PC-9 (cell line): ENCODE measurements at regions not wholly inside any gene's neighbourhood (a gene's known extent, or its start where the extent isn't known, plus 50 kb on each side); places are given as distances from the start of the nearest gene placed in this dataset.

Experiments
- BruUV-seq: library from RNA; stranded (reverse); fragments of 400-500 nt; replicated peaks from 2 replicates; lab custom pipeline; 2021; lab: Mats Ljungman, UMichigan
- CTCF ChIA-PET: fragments of 300-600 bp; sonication (Branson Sonifier 250); formaldehyde crosslinking; loops from one replicate; lab custom pipeline; 2022; ENCODE audit warnings: antibody characterized with exemption; lab: Charles Lee
- POLR2A ChIA-PET: fragments of 300-600 bp; sonication (Branson Sonifier 250); formaldehyde crosslinking; loops from one replicate; lab custom pipeline; 2022; ENCODE audit warnings: antibody characterized with exemption; ENCODE audit not compliant: unreplicated experiment; lab: Charles Lee
- DNase-seq, 2 experiments: peaks; one replicate each; pipeline versions ENCODE4 v3.0.0 to v3.0.0-alpha.2; 2015 to 2022; ENCODE audit warnings: mixed read lengths in 1 of 2
- H2AFZ ChIP-seq: fragments of 200-600 bp; sonication (generic); 2 replicates; pipeline ENCODE4 v1.8.1; 2017; ENCODE audit warnings: antibody characterized with exemption
- H3F3A ChIP-seq: fragments of 200-600 bp; sonication (generic); 2 replicates; pipeline ENCODE4 v1.8.1; 2017; ENCODE audit warnings: antibody characterized with exemption, mild to moderate bottlenecking, low read depth; ENCODE audit not compliant: insufficient read depth
- H3K27ac ChIP-seq: fragments of 200-600 bp; sonication (generic); 2 replicates; pipeline ENCODE4 v1.6.1; 2016; ENCODE audit warnings: mixed run types
- H3K27me3 ChIP-seq: fragments of 200-600 bp; sonication (generic); 2 replicates; pipeline ENCODE4 v1.6.1; 2016; ENCODE audit warnings: low read depth, mixed run types; ENCODE audit not compliant: insufficient read depth
- H3K36me3 ChIP-seq: fragments of 200-600 bp; sonication (generic); 2 replicates; pipeline ENCODE4 v1.6.1; 2016; ENCODE audit warnings: low read depth, mixed run types
- H3K4me1 ChIP-seq: fragments of 200-600 bp; sonication (generic); replicated peaks from 2 replicates; pipeline ENCODE4 v1.6.1; 2016; ENCODE audit warnings: mixed run types; ENCODE audit not compliant: insufficient read depth
- H3K4me2 ChIP-seq: fragments of 200-600 bp; sonication (generic); 2 replicates; pipeline ENCODE4 v1.6.1; 2017; ENCODE audit warnings: mixed run types
- H3K4me3 ChIP-seq: fragments of 200-600 bp; sonication (generic); 2 replicates; pipeline ENCODE4 v1.6.1; 2016; ENCODE audit warnings: mixed run types
- H3K79me2 ChIP-seq: fragments of 200-600 bp; sonication (generic); 2 replicates; pipeline ENCODE4 v1.6.1; 2017; ENCODE audit warnings: low read depth, mixed run types
- H3K9me2 ChIP-seq: fragments of 200-600 bp; sonication (generic); 2 replicates; pipeline ENCODE4 v1.8.1; 2017; ENCODE audit warnings: mild to moderate bottlenecking; ENCODE audit not compliant: insufficient read depth
- H3K9me3 ChIP-seq: fragments of 200-600 bp; sonication (generic); 2 replicates; pipeline ENCODE4 v1.8.1; 2016; ENCODE audit warnings: low read depth; ENCODE audit not compliant: insufficient read depth
- H4K20me1 ChIP-seq: fragments of 200-600 bp; sonication (generic); 2 replicates; pipeline ENCODE4 v1.8.1; 2017; ENCODE audit not compliant: insufficient read depth
- EZH2 ChIP-seq: fragments of 200-600 bp; sonication (generic); IDR thresholded peaks from 2 replicates; pipeline ENCODE4 v1.8.0; 2017; ENCODE audit warnings: antibody characterized with exemption, low read depth
- intact Hi-C: fragments of 100-400 bp; cut with micrococcal nuclease; formaldehyde crosslinking; loops from one replicate; pipeline ENCODE4 v1.10.0; 2022; ENCODE audit not compliant: unreplicated experiment
- TF ChIP-seq, protein P1 (sequence below): fragments of 200-600 bp; sonication (generic); conservative IDR thresholded peaks from 2 replicates; pipeline ENCODE4 v1.6.1; 2017; ENCODE audit warnings: mixed run types, antibody characterized with exemption, mild to moderate bottlenecking, moderate library complexity

DNA sequence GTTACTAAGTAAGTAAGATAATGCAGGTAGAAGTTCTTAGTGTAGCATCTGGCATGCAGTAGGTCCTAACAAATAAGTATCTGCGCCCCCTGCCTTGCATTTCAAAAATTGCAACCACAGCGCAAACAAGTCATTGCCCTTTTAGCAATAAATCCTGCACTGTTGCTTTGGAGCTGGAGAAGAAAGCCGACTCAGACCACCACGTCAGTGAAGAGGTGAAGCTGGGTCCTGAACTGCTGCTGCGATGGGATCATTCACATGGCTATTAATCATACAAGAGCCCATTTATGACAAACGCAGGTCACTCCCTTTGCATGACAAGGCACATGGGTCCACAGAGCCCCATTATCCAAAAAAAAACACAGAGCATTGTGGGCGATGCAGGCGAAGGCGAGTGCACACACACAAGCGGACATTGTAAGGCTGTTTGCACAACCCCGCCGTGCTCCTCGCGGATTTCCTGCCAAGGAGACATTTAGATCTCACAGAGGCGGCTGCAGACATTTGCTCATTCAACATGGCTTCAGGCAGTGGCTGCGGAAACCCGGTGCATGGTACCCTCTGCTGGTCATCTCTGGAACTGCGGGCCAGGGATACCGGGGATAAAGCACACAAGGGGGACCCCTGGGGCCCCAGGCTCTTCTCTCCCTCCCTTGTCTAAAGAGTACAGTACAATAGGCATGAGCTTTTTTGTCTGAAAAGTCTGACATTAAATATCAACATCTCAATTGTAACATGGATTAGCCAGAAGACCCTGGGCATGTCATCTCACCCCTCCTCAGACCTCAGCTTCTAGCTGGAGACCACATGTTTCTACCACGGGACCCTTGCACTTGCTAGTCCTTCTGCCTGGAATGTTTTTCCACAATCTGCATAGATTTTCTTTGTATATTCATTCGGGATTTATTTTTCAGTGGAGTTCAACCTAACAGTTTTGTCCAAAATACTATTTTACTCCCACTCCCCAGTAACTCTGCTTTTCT is 56.7 kb downstream of the CYRIA start:
- Histone ChIP-seq H3K36me3 (no peaks in the 10 kb centered on the region), H3F3A (no peaks in the 10 kb centered on the region), H4K20me1 (no peaks in the 10 kb centered on the region), H3K4me2 (peak overlapping the region; percentile 59), H3K4me1 (peaks cover 4% of the 10 kb centered on the region; the same call in 1 of the 2 replicates), H3K79me2 (no peaks in the 10 kb centered on the region), H3K9me2 (no peaks in the 10 kb centered on the region), H3K27me3 (no peaks in the 10 kb centered on the region), H3K9me3 (no peaks in the 10 kb centered on the region), H2AFZ (no peak overlapping the region), H3K27ac (no peak overlapping the region), H3K4me3 (no peak overlapping the region; the same call in 1 of the 2 replicates)
- ChIA-PET POLR2A (no interaction called here), CTCF (interaction anchor here (0.6 kb wide), 1 partner anchor 13 kb away, joined by 4 read pairs; no protein-coding TSS in a partner anchor)
- peak; percentile 52 to 77 for DNase-seq
- intact Hi-C loops = loop anchor here (1.0 kb wide), 3 partner anchors 56 to 700 kb away; no protein-coding TSS in a partner anchor
- no peak for TF ChIP-seq EZH2
- TF ChIP-seq, protein P1, sequence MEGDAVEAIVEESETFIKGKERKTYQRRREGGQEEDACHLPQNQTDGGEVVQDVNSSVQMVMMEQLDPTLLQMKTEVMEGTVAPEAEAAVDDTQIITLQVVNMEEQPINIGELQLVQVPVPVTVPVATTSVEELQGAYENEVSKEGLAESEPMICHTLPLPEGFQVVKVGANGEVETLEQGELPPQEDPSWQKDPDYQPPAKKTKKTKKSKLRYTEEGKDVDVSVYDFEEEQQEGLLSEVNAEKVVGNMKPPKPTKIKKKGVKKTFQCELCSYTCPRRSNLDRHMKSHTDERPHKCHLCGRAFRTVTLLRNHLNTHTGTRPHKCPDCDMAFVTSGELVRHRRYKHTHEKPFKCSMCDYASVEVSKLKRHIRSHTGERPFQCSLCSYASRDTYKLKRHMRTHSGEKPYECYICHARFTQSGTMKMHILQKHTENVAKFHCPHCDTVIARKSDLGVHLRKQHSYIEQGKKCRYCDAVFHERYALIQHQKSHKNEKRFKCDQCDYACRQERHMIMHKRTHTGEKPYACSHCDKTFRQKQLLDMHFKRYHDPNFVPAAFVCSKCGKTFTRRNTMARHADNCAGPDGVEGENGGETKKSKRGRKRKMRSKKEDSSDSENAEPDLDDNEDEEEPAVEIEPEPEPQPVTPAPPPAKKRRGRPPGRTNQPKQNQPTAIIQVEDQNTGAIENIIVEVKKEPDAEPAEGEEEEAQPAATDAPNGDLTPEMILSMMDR = peak; percentile 93
- no TSS peak for BruUV-seq

DNA sequence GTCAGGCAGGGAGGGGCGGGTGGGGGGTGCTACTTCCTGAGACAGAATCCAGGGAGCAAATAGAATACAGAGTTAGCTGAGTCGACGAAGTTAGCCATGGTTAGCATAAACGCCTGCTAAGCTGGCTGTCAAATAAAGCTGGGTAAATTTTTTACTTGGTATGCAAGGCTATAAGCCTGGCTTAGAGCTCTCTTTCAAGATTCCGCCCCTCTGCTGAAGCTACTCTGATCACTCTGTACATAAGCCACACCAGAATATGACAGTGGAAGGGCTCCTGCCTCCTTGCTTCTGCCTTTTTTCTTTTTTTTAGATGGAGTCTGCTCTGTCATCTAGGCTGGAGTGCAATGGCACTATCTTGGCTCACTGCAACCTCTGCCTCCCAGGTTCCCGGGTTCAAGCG is 58.3 kb downstream of the CYRIA start:
- intact Hi-C loops = no loop called here
- no peak overlapping the region for H3K4me3 ChIP-seq
- no peak overlapping the region for H3K4me2 ChIP-seq
- no peak for DNase-seq
- H3K9me3 ChIP-seq = no peaks in the 10 kb centered on the region
- no TSS peak for BruUV-seq
- no peak overlapping the region for H2AFZ ChIP-seq
- H3K27ac ChIP-seq = no peak overlapping the region
- H3K79me2 ChIP-seq = no peaks in the 10 kb centered on the region
- H3F3A ChIP-seq = no peaks in the 10 kb centered on the region
- no peak for TF ChIP-seq EZH2
- TF ChIP-seq, protein P1 = no peak
- CTCF ChIA-PET = no interaction called here
- no peaks in the 10 kb centered on the region for H3K36me3 ChIP-seq
- POLR2A ChIA-PET = no interaction called here
- no peaks in the 10 kb centered on the region for H3K27me3 ChIP-seq
- H4K20me1 ChIP-seq = no peaks in the 10 kb centered on the region
- H3K4me1 ChIP-seq = no peaks in the 10 kb centered on the region
- H3K9me2 ChIP-seq = no peaks in the 10 kb centered on the region

DNA sequence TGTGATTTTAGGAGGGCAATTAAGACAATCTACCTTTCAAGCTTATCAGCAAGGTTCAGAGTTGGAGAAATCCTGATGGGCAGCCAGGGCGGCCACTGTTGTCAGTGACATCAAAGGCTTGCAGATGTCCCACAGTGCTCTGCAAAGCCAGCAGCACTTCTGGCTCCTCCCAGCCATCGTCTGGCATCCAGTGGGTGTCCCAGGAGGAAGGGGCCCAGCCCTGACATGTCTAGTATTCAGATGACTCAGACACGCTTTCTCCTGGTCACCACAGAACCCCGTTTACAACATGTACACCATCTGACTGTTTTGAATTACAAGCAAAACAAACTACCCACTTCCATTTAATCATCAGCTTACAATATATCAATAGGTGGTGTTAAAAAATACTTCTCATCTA is 61.4 kb downstream of the CYRIA start:
- BruUV-seq = no TSS peak
- H3F3A ChIP-seq = no peaks in the 10 kb centered on the region
- TF ChIP-seq EZH2 = no peak
- TF ChIP-seq, protein P1 = no peak
- H3K27me3 ChIP-seq = no peaks in the 10 kb centered on the region
- no peaks in the 10 kb centered on the region for H3K79me2 ChIP-seq
- no peak overlapping the region for H3K27ac ChIP-seq
- no peaks in the 10 kb centered on the region for H4K20me1 ChIP-seq
- no peaks in the 10 kb centered on the region for H3K9me2 ChIP-seq
- POLR2A ChIA-PET = no interaction called here
- H3K4me2 ChIP-seq = no peak overlapping the region
- DNase-seq = no peak
- no peaks in the 10 kb centered on the region; the same call in 1 of the 2 replicates for H3K9me3 ChIP-seq
- H3K4me1 ChIP-seq = no peaks in the 10 kb centered on the region
- no peak overlapping the region for H2AFZ ChIP-seq
- no peaks in the 10 kb centered on the region for H3K36me3 ChIP-seq
- CTCF ChIA-PET = no interaction called here
- intact Hi-C loops = no loop called here
- no peak overlapping the region for H3K4me3 ChIP-seq
